ENCODE measurements at regions not wholly inside any gene's neighbourhood (a gene's known extent, or its start where the extent isn't known, plus 50 kb on each side); places are given as distances from the start of the nearest gene placed in this dataset.
"Not testable (repeated sequence)": the region's sequence is repeated elsewhere in the genome, so short reads cannot be mapped to it uniquely, and the experiment has no call there.

GRCh38 chr15:30688684-30689083 is 62.8 kb downstream of the ARHGAP11B start:
- FAIRE-seq: not testable (repeated sequence)

- not testable (repeated sequence) for FAIRE-seq
Observed at GRCh38 chr15:30690153-30690552, 64.2 kb downstream of the ARHGAP11B start.

DNA sequence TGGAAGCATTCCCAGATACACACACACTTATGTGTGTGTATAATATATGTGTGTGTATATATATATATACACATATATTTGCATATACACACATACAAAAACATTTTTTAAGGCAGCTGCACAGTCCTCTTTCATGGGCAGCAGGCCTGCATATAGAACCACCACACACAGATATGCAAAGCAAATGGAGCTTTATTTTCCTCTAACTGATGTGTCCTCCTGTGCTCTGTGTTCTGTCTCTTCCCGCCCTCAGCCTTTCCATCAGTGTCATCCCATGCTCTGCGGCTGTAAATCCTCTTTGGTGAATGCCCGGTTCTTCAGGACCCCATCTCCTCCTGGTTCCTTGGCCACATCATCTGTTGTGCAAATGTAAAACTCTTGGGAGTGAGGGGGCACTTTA is 69.9 kb downstream of the ARHGAP11B start:
- FAIRE-seq: not testable (repeated sequence)

GRCh38 chr15:30696439-30697314 is 70.7 kb downstream of the ARHGAP11B start:
- FAIRE-seq: not testable (repeated sequence)

- not testable (repeated sequence) for FAIRE-seq
Observed at GRCh38 chr15:30697315-30697685, 71.4 kb downstream of the ARHGAP11B start.

- not testable (repeated sequence) for FAIRE-seq
Observed at GRCh38 chr15:30700006-30700597, 74.2 kb downstream of the ARHGAP11B start.

GRCh38 chr15:30707976-30708685 is 82.2 kb downstream of the ARHGAP11B start:
- not testable (repeated sequence) for FAIRE-seq

GRCh38 chr15:30708809-30709208 is 82.9 kb downstream of the ARHGAP11B start:
- FAIRE-seq: not testable (repeated sequence)

- not testable (repeated sequence) for FAIRE-seq
Observed at GRCh38 chr15:30718038-30718643, 92.2 kb downstream of the ARHGAP11B start.

DNA sequence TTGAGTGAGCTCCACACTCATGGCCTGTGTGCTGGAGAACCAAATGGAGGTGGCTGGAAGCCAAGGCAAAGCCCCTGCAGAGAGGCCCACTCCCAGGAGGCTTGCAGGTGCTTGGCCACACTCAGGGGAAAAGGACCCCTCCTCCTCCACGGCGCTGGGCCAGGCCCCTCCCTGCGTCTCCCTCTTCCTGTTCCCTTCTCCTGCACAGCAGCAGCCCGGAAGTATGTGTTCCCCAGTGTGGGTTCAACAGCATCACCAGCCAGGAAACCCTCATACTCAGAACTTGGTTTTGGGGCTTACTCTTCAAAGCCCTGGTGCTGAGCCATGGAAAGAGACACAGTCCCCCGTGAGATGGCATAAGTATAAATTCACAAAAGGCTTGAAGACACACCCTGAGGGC is 93.4 kb downstream of the ARHGAP11B start:
- FAIRE-seq: not testable (repeated sequence)

DNA sequence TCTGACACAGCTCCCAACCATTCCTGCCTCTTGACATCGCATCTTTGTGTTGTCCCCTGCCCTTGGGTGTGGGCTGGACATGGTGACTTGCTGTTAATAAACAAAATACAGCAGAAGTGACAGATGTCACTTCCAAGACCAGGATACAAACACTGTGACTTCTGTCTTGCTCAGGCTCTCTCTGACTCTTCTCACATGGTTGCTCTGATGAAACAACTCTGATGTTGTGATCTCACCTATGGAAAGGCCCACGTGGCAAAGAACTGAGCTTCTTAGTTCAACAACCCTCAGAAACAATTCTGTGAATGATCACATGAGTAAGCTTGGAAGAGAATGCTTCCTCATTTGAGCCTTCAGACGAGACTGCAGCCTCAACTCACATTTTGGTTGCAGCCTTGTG is 94.9 kb downstream of the ARHGAP11B start:
- not testable (repeated sequence) for FAIRE-seq

DNA sequence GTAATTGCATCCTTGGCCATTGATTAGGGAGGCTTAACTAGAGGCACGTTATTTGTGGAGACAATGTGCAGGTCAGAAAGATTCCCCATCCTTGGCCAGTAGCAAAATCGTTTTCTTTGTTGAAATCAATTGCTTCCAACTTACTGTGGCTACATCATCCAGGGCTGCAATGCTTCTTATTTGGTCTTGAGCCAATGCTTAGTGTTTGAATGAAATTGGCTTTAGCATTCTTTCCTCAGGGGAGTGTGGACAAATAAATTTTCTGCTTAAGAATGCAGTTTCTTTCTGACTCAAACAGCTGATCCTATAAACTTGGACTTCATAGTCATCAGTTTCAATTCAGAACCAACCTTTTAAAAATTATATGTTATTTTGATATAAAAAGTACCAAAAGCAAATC is 95.6 kb downstream of the ARHGAP11B start:
- FAIRE-seq: not testable (repeated sequence)

- FAIRE-seq: not testable (repeated sequence)
Observed at GRCh38 chr15:30723540-30724175, 97.7 kb downstream of the ARHGAP11B start.

GRCh38 chr15:30729880-30730590 is 104.1 kb downstream of the ARHGAP11B start:
- not testable (repeated sequence) for FAIRE-seq

DNA sequence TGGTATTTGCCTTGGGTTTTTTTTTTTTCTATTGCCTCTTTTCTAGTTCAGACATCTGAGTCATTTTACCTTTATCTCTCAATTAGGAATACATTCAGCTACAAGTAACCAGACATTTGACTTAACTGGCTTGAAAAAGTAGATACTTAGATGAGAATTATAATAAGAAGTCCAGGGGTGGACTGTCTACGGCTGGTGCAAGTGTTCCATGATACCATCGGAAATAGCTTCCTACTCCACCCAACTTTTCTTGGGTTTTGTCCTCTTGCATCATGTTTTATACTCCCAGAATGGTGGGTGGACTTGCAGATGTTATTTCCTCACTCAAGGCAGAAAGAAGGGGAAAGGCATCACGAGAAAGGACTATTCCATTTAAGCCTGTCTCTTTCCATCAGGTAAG is 104.7 kb downstream of the ARHGAP11B start:
- FAIRE-seq: not testable (repeated sequence)

- not testable (repeated sequence) for FAIRE-seq
Observed at GRCh38 chr15:30732100-30732499, 106.2 kb downstream of the ARHGAP11B start.

DNA sequence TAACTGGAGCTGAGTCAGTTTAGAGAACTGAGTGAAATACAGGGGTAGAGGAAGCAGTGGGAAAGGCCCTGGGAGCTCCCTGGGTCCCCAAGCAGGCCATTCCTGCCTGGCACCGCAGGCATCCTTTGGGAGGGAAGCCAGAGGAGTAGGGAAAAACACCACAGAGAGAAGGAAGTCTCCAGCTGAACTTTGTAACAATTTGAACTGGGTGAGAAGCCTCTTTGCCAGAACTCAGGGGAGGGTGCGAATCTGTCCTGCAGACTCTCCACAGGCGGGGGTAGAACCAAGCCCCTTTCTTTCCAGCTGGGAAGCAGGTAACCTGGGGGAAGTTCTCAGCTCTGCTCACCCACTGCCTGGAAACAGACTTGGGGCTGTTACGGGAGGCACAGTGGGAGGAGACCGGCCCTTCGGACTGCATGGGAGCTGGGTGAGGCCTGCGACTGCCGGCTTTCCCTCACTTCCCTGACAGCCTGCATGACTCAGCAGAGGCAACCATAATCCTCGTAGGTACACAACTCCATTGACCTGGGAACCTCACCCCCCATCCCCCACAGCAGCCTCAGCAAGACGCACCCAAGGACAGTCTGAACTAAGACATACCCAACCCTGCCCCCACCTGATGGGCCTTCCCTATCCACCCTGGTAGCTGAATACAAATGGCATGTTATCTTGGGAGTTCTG is 110.1 kb downstream of the ARHGAP11B start:
- FAIRE-seq: not testable (repeated sequence)

DNA sequence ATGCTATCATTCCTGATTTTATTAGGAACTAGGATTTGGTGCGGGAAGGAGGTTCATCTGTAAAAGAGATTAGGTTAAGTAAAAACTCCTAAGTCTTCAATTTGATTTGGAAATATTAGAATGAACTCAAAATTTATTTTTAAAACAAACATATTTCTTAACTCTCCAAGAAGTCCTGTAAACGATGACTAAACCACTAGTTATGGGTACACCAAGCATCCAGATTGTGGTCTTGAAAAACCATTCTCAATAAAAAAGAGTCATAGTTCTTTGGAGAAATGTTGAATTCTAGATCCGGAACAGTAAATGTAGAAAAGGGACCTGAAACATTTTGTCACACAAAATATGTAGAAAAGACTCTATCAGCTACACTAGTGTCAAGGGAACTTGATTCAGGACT is 116.9 kb downstream of the ARHGAP11B start:
- not testable (repeated sequence) for FAIRE-seq

- FAIRE-seq: not testable (repeated sequence)
Observed at GRCh38 chr15:30749048-30749447, 123.1 kb downstream of the ARHGAP11B start.

DNA sequence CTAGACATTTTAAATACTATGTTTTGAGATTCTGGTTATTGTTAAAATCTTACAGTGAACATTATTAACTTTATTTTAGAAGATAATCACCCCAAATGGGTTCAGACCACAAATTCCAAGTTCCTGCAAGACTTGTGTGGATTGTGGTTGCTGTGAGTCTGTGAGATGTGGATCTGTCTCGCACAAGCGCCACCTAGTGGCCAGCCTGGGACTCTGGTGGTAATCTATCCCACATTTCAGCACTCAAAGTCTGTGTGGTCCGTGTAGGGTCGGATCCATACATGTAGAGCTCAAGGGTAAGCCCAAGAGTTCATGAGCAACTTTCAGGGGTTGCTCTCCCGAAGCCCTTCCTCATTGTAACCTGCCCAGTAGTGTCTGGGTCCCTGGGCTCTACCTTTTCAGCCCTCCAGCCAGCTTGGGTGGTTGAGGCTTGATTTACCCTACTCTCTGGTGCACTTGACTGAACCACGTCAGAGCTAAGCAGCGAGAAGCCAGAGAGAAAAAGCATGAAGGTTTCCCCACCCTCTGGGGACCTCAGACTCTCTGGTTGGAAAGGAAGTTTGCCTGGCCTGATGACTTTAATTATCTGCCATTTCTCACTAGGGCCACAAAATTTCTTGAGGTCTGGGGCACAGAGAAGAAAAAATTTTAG is 129.2 kb downstream of the ARHGAP11B start:
- peak; percentile 62 for FAIRE-seq

GRCh38 chr15:30760633-30761032 is 134.7 kb downstream of the ARHGAP11B start:
- not testable (repeated sequence) for FAIRE-seq
